Trophoblast cell (in vitro differentiated cells and primary cell): ENCODE measurements at regions not wholly inside any gene's neighbourhood (a gene's known extent, or its start where the extent isn't known, plus 50 kb on each side); places are given as distances from the start of the nearest gene placed in this dataset.
A peak's percentile ranks its signal among the peaks of the same experiment; 100 is the strongest.

Source experiments
- DNase-seq, 2 donors: peaks; one replicate each; pipeline ENCODE4 v3.0.0-alpha.2; 2016
- H2AFZ ChIP-seq: 2 replicates; pipeline ENCODE4 v1.6.1; 2013; ENCODE audit warnings: low read length, moderate library complexity, mild to moderate bottlenecking; ENCODE audit not compliant: insufficient read depth, poor library complexity
- H2AK5ac ChIP-seq: 2 replicates; pipeline ENCODE4 v1.6.1; 2013; ENCODE audit warnings: mild to moderate bottlenecking, low read length
- H2BK120ac ChIP-seq: 2 replicates; pipeline ENCODE4 v1.6.1; 2013; ENCODE audit warnings: low read length, mild to moderate bottlenecking, moderate library complexity; ENCODE audit not compliant: insufficient read depth, poor library complexity
- H2BK12ac ChIP-seq: 2 replicates; pipeline ENCODE4 v1.6.1; 2013; ENCODE audit warnings: mild to moderate bottlenecking, low read length, moderate library complexity
- H2BK5ac ChIP-seq: 2 replicates; pipeline ENCODE4 v1.6.1; 2013; ENCODE audit warnings: low read length, low read depth, moderate library complexity, mild to moderate bottlenecking; ENCODE audit not compliant: poor library complexity
- H3K14ac ChIP-seq: 2 replicates; pipeline ENCODE4 v1.6.1; 2013; ENCODE audit warnings: mild to moderate bottlenecking, low read length
- H3K18ac ChIP-seq: 2 replicates; pipeline ENCODE4 v1.6.1; 2013; ENCODE audit warnings: mild to moderate bottlenecking, low read length
- H3K23ac ChIP-seq: 2 replicates; pipeline ENCODE4 v1.6.1; 2013; ENCODE audit warnings: low read length
- H3K27ac ChIP-seq: 2 replicates; pipeline ENCODE4 v1.5.1; 2013; ENCODE audit warnings: low read depth, mild to moderate bottlenecking, inconsistent platforms, low read length, moderate library complexity
- H3K27me3 ChIP-seq: 2 replicates; pipeline ENCODE4 v1.6.1; 2013; ENCODE audit warnings: inconsistent platforms, mild to moderate bottlenecking, low read length, moderate library complexity; ENCODE audit not compliant: insufficient read depth
- H3K36me3 ChIP-seq, 2 experiments: 1 replicate in 1 of 2; 2 replicates in 1 of 2; pipeline ENCODE4 v1.6.1; 2013; ENCODE audit warnings: low read length in 2 of 2, mild to moderate bottlenecking in 2 of 2, moderate library complexity in 1 of 2; ENCODE audit not compliant: insufficient read depth in 2 of 2, control insufficient read depth in 1 of 2
- H3K4ac ChIP-seq: 2 replicates; pipeline ENCODE4 v1.6.1; 2013; ENCODE audit warnings: low read depth, mild to moderate bottlenecking, low read length, moderate library complexity
- H3K4me1 ChIP-seq, 2 experiments: 1 replicate in 1 of 2; 2 replicates in 1 of 2; pipeline ENCODE4 v1.6.1; 2013; ENCODE audit warnings: low read length in 2 of 2, mild to moderate bottlenecking in 2 of 2, moderate library complexity in 1 of 2; ENCODE audit not compliant: insufficient read depth in 2 of 2, control insufficient read depth in 1 of 2
- H3K4me2 ChIP-seq: 2 replicates; pipeline ENCODE4 v1.6.1; 2013; ENCODE audit warnings: inconsistent platforms, mild to moderate bottlenecking, low read length, moderate library complexity
- H3K4me3 ChIP-seq: 2 replicates; pipeline ENCODE4 v1.5.1; 2013; ENCODE audit warnings: mild to moderate bottlenecking, low read depth, low read length, inconsistent platforms
- H3K79me1 ChIP-seq: one replicate; pipeline ENCODE4 v1.6.1; 2013; ENCODE audit warnings: low read length
- H3K79me2 ChIP-seq: 2 replicates; pipeline ENCODE4 v1.6.1; 2013; ENCODE audit warnings: low read length, mild to moderate bottlenecking; ENCODE audit not compliant: control insufficient read depth, insufficient read depth, poor library complexity
- H3K9ac ChIP-seq: 2 replicates; pipeline ENCODE4 v1.6.1; 2013; ENCODE audit warnings: mild to moderate bottlenecking, low read length
- H3K9me3 ChIP-seq: 2 replicates; pipeline ENCODE4 v1.6.1; 2013; ENCODE audit warnings: low read depth, mild to moderate bottlenecking, control low read depth, inconsistent platforms, low read length; ENCODE audit not compliant: insufficient read depth
- H4K12ac ChIP-seq: 2 replicates; pipeline ENCODE4 v1.6.1; 2013; ENCODE audit warnings: low read depth, mild to moderate bottlenecking, low read length, moderate library complexity
- H4K8ac ChIP-seq: 2 replicates; pipeline ENCODE4 v1.6.1; 2013; ENCODE audit warnings: low read depth, mild to moderate bottlenecking, low read length, moderate library complexity
- H4K91ac ChIP-seq: one replicate; pipeline ENCODE4 v1.6.1; 2013; ENCODE audit warnings: low read depth, mild to moderate bottlenecking, low read length, moderate library complexity
- WGBS: extraction: QIAGEN DNeasy Blood & Tissue Kit; methylation state at CpG from one replicate; pipeline ENCODE4 v1.1.7; 2013; ENCODE audit warnings: missing lambda C conversion rate; ENCODE audit not compliant: insufficient read length, insufficient coverage; ENCODE audit errors: extremely low coverage; 5-methylcytosine and 5-hydroxymethylcytosine counted together

- no peak overlapping the region for H4K12ac ChIP-seq
- H3K4me1 ChIP-seq: peaks cover 0 to 8% of the 10 kb centered on the region in 2 experiments
- H2AFZ ChIP-seq: no peak overlapping the region
- no peak overlapping the region for H2BK5ac ChIP-seq
- no peaks in the 10 kb centered on the region for H3K9me3 ChIP-seq
- H3K79me1 ChIP-seq: no peaks in the 10 kb centered on the region
- no peak overlapping the region for H2AK5ac ChIP-seq
- no peak overlapping the region for H3K4ac ChIP-seq
- no peak overlapping the region for H3K14ac ChIP-seq
- H3K4me3 ChIP-seq: no peak overlapping the region
- no peak overlapping the region for H3K23ac ChIP-seq
- DNase-seq: no peak
- no peak overlapping the region for H3K27ac ChIP-seq
- H2BK12ac ChIP-seq: no peak overlapping the region
- H4K8ac ChIP-seq: no peak overlapping the region
- H3K27me3 ChIP-seq: no peaks in the 10 kb centered on the region
- no peaks in the 10 kb centered on the region for H3K79me2 ChIP-seq
- no peak overlapping the region for H4K91ac ChIP-seq
- H3K36me3 ChIP-seq: no peaks in the 10 kb centered on the region
- no CpG with 5 or more reads among the region's 1 CpG for WGBS
- H3K4me2 ChIP-seq: no peak overlapping the region
- H3K18ac ChIP-seq: no peak overlapping the region
- H3K9ac ChIP-seq: no peak overlapping the region
- H2BK120ac ChIP-seq: no peak overlapping the region
Observed at GRCh38 chr2:221853297-221853696, 281.2 kb upstream of the EPHA4 start.

GRCh38 chr2:221851531-221852045, 279.5 kb upstream of the EPHA4 start:
- no peak overlapping the region for H3K23ac ChIP-seq
- H3K79me1 ChIP-seq: no peaks in the 10 kb centered on the region
- DNase-seq: no peak
- no peak overlapping the region for H3K27ac ChIP-seq
- no peak overlapping the region for H2AFZ ChIP-seq
- WGBS: no CpG with 5 or more reads among the region's 2 CpGs
- H3K36me3 ChIP-seq: no peaks in the 10 kb centered on the region
- no peak overlapping the region for H3K18ac ChIP-seq
- H2BK12ac ChIP-seq: no peak overlapping the region
- no peak overlapping the region for H3K14ac ChIP-seq
- H4K8ac ChIP-seq: no peak overlapping the region
- no peak overlapping the region for H3K4ac ChIP-seq
- no peak overlapping the region for H4K91ac ChIP-seq
- no peak overlapping the region for H4K12ac ChIP-seq
- no peaks in the 10 kb centered on the region for H3K79me2 ChIP-seq
- H3K9me3 ChIP-seq: no peaks in the 10 kb centered on the region
- no peaks in the 10 kb centered on the region for H3K27me3 ChIP-seq
- no peak overlapping the region for H2AK5ac ChIP-seq
- peaks cover 0 to 8% of the 10 kb centered on the region in 2 experiments for H3K4me1 ChIP-seq
- H3K4me3 ChIP-seq: no peak overlapping the region
- H3K9ac ChIP-seq: no peak overlapping the region
- no peak overlapping the region for H2BK120ac ChIP-seq
- no peak overlapping the region for H2BK5ac ChIP-seq
- no peak overlapping the region for H3K4me2 ChIP-seq

GRCh38 chr2:221850076-221850475, 278.0 kb upstream of the EPHA4 start:
- Histone ChIP-seq H3K27me3 (no peaks in the 10 kb centered on the region), H4K8ac (no peak overlapping the region), H3K36me3 (no peaks in the 10 kb centered on the region), H2BK120ac (no peak overlapping the region), H3K18ac (no peak overlapping the region), H3K4ac (no peak overlapping the region), H3K14ac (no peak overlapping the region), H4K12ac (no peak overlapping the region), H2BK5ac (no peak overlapping the region), H3K79me1 (no peaks in the 10 kb centered on the region), H3K27ac (no peak overlapping the region), H3K4me3 (no peak overlapping the region), H3K4me2 (no peak overlapping the region), H2AK5ac (no peak overlapping the region), H3K9me3 (no peaks in the 10 kb centered on the region), H2AFZ (no peak overlapping the region), H4K91ac (no peak overlapping the region), H3K23ac (no peak overlapping the region), H2BK12ac (no peak overlapping the region), H3K9ac (no peak overlapping the region), H3K79me2 (no peaks in the 10 kb centered on the region), H3K4me1 (peaks cover 0 to 8% of the 10 kb centered on the region in 2 experiments)
- no CpG with 5 or more reads among the region's 3 CpGs for WGBS
- peak; percentile 82 to 95 for DNase-seq

DNA sequence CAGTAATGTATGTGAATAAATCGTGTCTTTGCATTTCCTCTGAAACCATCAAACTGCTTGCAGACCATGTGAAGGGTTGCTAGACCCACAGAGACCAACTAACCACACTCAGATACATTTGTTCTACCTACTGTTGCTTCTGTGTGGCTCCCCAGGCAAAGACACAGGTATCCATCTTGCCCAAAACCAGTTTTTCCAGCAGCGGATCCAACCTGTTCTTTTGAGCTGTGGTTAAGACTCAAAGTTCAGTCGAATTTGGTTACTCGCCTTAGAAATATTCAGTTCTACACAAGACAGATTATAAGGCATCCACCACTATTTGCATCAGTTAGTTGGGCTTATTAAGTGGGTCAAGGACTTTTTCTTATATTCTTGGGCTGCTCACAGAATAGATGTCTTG, 276.2 kb upstream of the EPHA4 start:
- Histone ChIP-seq H3K23ac (no peak overlapping the region), H2BK12ac (no peak overlapping the region), H3K27me3 (no peaks in the 10 kb centered on the region), H3K79me1 (no peaks in the 10 kb centered on the region), H3K14ac (no peak overlapping the region), H2AK5ac (no peak overlapping the region), H2AFZ (no peak overlapping the region), H3K4me3 (no peak overlapping the region), H3K4ac (no peak overlapping the region), H3K9ac (no peak overlapping the region), H3K79me2 (no peaks in the 10 kb centered on the region), H4K8ac (no peak overlapping the region), H3K9me3 (no peaks in the 10 kb centered on the region), H3K4me1 (peaks cover 0 to 8% of the 10 kb centered on the region in 2 experiments), H3K18ac (no peak overlapping the region), H2BK5ac (no peak overlapping the region), H3K4me2 (no peak overlapping the region), H3K27ac (no peak overlapping the region), H4K12ac (no peak overlapping the region), H3K36me3 (no peaks in the 10 kb centered on the region), H4K91ac (no peak overlapping the region), H2BK120ac (no peak overlapping the region)
- WGBS: no CpG with 5 or more reads among the region's 4 CpGs
- peak; percentile 60 to 86 for DNase-seq
